Left colon (tissue), 2 donors: ENCODE measurements at regions not wholly inside any gene's neighbourhood (a gene's known extent, or its start where the extent isn't known, plus 50 kb on each side); places are given as distances from the start of the nearest gene placed in this dataset.
"Not testable (repeated sequence)": the region's sequence is repeated elsewhere in the genome, so short reads cannot be mapped to it uniquely, and the experiment has no call there.

Experiments used
- ATAC-seq: fragments of 200-7000 bp; cut with Tn5 transposase; one replicate; pipeline ENCODE4 v1.9.1; 2020; ENCODE audit warnings: mild to moderate bottlenecking, moderate library complexity
- DNase-seq, 2 donors: peaks; one replicate each; pipeline ENCODE4 v3.0.0-alpha.2; 2020
- intact Hi-C, 2 donors: fragments of 100-400 bp; cut with DNase I in 1 of 2; cut with micrococcal nuclease in 1 of 2; formaldehyde crosslinking; loops; one replicate each; pipeline versions ENCODE4 v1.11.2 to v1.14.0; 2022; cut with DNase I, micrococcal nuclease
- donor health status: DM: no; HTN: no; CAD: no.
- donor health status: DM: yes; HTN: yes; CAD: no.

GRCh38 chr5:168103018-168103417 lies 188.4 kb upstream of the WWC1 start:
- ATAC-seq, intact Hi-C loops, DNase-seq: not testable (repeated sequence)

DNA sequence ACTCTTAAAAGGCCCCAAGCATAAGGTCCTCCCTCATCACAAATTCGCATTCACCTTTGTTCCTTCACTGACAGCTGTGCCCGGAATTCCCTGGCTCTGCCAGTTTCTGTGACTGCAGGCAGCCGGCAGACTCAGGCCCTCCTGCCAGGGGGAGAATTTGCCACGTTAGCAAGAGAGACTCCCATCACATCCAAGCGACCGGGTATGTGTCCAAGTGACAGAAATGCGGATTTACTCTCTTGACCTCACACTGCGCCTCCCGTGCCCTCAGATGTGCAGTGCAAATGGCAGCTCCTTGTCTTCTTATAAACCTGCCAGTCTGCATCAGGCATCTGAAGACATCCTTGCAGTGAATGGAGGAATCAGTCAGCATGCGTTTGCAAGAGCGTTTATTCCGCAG lies 187.1 kb upstream of the WWC1 start:
- DNase-seq: peak in 1 of 2 donors; percentile 15
- ATAC-seq: peak; percentile 15
- intact Hi-C loops: no loop called here

GRCh38 chr5:168104811-168105481 lies 186.5 kb upstream of the WWC1 start:
- intact Hi-C loops: no loop called here
- peak; percentile 41 to 68 for DNase-seq

GRCh38 chr5:168106008-168106761 lies 185.3 kb upstream of the WWC1 start:
- DNase-seq (no peak), ATAC-seq (no peak)
- intact Hi-C loops: no loop called here

More at GRCh38 chr5:168104811-168105481, 186.5 kb upstream of the WWC1 start:
- peak; percentile 91 for ATAC-seq

GRCh38 chr5:168109441-168109840 lies 182.0 kb upstream of the WWC1 start:
- no peak for DNase-seq
- no peak for ATAC-seq
- intact Hi-C loops: no loop called here

GRCh38 chr5:168110384-168110783 lies 181.1 kb upstream of the WWC1 start:
- ATAC-seq (no peak), DNase-seq (no peak)
- intact Hi-C loops: no loop called here

DNA sequence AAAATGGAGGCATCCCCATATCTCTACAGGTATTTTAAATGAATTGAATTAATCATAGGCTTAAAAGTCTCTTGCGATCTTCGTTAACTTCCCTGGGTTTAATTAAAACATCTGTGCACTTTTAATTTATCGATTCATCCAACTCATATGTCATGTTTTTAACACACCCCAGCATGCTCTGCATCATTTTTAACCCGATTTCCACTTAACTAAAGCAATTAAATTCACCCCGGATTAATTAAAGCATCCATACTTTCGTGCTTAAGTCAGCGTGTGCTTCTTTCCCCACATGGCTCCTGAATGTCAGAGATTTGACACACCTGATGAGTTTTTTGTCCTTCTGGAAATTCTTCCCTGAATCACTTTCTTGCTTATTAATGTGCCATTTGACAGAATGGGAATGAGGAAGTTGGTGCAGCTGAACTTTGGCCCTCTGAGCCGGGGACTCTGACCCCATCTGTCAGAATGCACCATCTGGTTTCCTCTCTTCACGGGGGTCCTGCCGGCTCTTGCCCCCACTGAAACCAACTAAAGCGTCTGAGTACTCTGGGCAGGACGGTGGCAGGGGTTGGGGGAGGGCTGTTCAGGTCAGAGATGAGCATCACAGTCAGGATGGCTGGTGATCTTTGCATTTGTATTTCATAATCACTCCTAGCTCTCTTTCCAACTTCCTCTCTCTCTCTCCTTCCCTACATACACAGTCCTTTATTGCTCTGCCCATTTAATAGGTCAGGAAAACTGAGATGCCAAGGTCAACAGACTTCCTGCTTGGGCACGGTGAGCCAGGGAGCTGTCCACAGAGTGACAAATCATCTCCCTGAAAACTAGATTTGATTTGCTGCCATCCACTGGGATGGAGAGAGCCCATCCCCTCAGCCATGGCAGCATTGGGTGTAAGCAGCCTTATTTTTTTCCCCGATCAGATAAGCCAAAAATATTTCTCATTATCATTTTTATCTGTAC lies 180.3 kb upstream of the WWC1 start:
- ATAC-seq (no peak), DNase-seq (no peak)
- intact Hi-C loops: no loop called here

DNA sequence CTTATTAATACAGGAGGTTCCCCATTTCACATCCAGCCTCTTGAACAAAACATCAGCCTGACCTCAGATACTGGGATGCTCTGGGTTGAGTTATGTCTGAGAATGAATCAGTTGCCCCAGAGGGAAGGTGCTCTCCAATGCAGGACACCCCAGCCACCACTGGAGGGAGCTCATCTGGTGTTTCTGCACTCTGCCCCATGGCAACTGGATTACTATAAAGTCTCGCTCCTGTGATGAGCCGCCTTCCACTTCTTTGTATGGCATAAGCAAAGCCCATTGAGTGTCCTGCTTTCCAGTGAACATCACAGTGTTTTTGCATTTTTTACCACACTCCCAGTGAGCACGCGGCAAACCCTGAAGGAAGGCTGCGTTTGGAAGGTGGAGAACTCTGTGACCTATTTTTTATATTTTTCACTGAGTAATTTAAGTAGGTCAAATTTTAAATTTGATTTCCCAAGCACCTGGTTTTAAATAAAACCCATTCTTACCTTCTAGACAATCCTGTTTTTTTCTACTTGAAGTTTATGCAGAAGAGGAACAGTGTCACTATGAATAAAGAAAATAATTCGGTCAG lies 176.9 kb upstream of the WWC1 start:
- ATAC-seq (peak; percentile 100), DNase-seq (peak; percentile 68 to 83)
- intact Hi-C loops: no loop called here

DNA sequence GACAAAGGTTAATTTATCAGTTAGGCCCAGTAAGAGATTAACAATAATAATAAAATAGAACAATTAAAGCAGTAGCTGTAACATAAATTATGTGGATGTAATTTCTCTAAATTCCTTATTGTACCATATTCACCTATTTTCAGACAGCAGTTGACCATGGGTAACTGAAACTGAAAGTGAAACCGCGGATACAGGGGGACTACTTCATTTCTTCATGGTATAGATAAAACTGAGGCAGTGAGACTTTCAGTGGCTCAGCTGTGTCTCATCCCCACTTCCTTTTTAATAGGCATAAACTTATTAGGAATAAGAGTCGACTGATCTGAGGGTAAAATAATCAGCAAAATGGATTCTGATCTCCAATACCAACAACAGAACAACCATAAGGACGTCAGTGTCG lies 174.0 kb upstream of the WWC1 start:
- intact Hi-C loops: no loop called here
- DNase-seq (no peak), ATAC-seq (no peak)

DNA sequence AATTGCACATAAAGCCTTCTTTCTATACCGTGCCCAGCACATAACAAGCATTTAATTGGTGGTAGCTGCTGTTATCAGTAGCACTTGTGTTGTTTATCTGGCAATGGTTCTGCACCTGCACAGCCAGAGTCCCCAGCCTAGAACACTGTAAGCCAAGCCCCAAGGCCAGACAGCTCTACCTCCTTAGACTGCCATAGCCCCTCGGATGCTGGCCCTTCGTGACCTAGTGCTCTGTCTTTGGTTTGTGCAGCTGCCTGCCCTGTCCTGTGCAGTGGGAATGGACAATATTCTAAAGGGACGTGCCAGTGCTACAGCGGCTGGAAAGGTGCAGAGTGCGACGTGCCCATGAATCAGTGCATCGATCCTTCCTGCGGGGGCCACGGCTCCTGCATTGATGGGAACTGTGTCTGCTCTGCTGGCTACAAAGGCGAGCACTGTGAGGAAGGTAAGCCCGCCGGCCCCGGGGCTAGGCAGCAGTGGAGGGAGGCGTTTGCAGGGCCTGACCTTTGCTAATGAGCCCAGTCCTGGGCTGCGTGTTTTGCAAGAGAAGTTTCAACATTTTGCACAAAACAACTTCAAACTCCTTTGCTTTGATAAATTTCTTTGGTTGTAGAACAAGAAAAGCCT lies 173.3 kb upstream of the WWC1 start:
- intact Hi-C loops: no loop called here
- DNase-seq (no peak), ATAC-seq (peak; percentile 30)

- ATAC-seq (no peak), DNase-seq (no peak)
- intact Hi-C loops: loop anchor here in 1 of 2 donors (10.0 kb wide), 1 partner anchor 94 kb away; no protein-coding TSS in a partner anchor
Measured at GRCh38 chr5:168120401-168121137, 170.9 kb upstream of the WWC1 start.

DNA sequence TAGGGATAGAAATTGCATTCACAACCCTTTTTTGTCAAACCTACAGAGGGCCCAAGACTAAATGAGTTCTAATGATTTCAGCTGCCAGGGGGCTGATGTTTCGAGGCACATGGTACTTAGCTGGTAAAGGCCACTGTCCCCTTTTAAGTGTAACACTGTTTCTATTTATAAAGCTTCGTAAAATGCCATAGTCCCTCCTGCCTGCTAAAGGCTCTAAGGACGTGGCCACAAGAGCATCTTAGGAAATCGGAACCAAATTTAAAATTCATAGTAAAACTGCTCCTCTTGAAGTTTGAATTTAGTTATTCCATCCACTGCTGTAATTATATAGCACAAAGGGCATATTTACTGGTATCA lies 170.3 kb upstream of the WWC1 start:
- intact Hi-C loops: loop anchor here in 1 of 2 donors (10.0 kb wide), 1 partner anchor 94 kb away; no protein-coding TSS in a partner anchor
- ATAC-seq: no peak

GRCh38 chr5:168123631-168124528 lies 167.6 kb upstream of the WWC1 start:
- intact Hi-C loops: loop anchor here in 1 of 2 donors (10.0 kb wide), 1 partner anchor 91 kb away; no protein-coding TSS in a partner anchor
- no peak for ATAC-seq
- DNase-seq: no peak

More for the DNA sequence above, 170.3 kb upstream of the WWC1 start:
- DNase-seq: no peak

- ATAC-seq: no peak
- intact Hi-C loops: loop anchor here in 1 of 2 donors (10.0 kb wide), 1 partner anchor 89 kb away; no protein-coding TSS in a partner anchor
- DNase-seq: no peak
Measured at GRCh38 chr5:168125445-168126199, 165.8 kb upstream of the WWC1 start.

DNA sequence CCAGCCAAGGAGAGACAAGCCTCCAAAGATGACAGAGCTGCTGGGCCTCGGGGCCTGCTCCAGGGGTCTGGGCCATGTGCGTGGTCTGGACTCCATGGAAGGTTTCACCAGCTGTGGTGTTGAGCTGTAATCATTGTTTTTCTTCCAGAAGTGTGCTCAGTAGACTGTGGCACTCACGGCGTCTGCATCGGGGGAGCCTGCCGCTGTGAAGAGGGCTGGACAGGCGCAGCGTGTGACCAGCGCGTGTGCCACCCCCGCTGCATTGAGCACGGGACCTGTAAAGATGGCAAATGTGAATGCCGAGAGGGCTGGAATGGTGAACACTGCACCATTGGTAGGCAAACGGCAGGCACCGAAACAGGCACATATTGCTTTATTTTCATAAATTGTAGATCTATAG lies 164.8 kb upstream of the WWC1 start:
- DNase-seq: no peak
- ATAC-seq: no peak
- intact Hi-C loops: loop anchor here in 1 of 2 donors (10.0 kb wide), 1 partner anchor 88 kb away; no protein-coding TSS in a partner anchor

- ATAC-seq (no peak), DNase-seq (no peak)
- intact Hi-C loops: loop anchor here in 1 of 2 donors (10.0 kb wide), 1 partner anchor 87 kb away; no protein-coding TSS in a partner anchor
Measured at GRCh38 chr5:168128111-168128510, 163.3 kb upstream of the WWC1 start.
